GM12865 (cell line): ENCODE measurements at regions not wholly inside any gene's neighbourhood (a gene's known extent, or its start where the extent isn't known, plus 50 kb on each side); places are given as distances from the start of the nearest gene placed in this dataset.

Experiments used
- DNase-seq: peaks from one replicate; pipeline ENCODE4 v3.0.0; 2010; ENCODE audit warnings: low read depth
- H3K4me3 ChIP-seq: 2 replicates; pipeline ENCODE4 v1.5.1; 2011; ENCODE audit warnings: mild to moderate bottlenecking, low read depth, low read length, control low read depth
- CTCF ChIP-seq: IDR thresholded peaks from 2 replicates; pipeline ENCODE4 v1.5.1; 2011; ENCODE audit warnings: low read length, control low read depth, low read depth, inconsistent platforms; ENCODE audit not compliant: insufficient read depth; ENCODE audit errors: missing control alignments

GRCh38 chr9:27799326-27799725 lies 226.0 kb upstream of the C9orf72 start:
- TF ChIP-seq CTCF: no peak
- H3K4me3 ChIP-seq: no peak overlapping the region
- DNase-seq: no peak

- H3K4me3 ChIP-seq: no peak overlapping the region
- no peak for TF ChIP-seq CTCF
- DNase-seq: no peak
Measured at GRCh38 chr9:27800159-27800558, 226.9 kb upstream of the C9orf72 start.

GRCh38 chr9:27800692-27801370 lies 227.6 kb upstream of the C9orf72 start:
- no peak for DNase-seq
- no peak for TF ChIP-seq CTCF
- no peak overlapping the region for H3K4me3 ChIP-seq

GRCh38 chr9:27801545-27801944 lies 228.3 kb upstream of the C9orf72 start:
- DNase-seq: no peak
- no peak overlapping the region for H3K4me3 ChIP-seq
- TF ChIP-seq CTCF: no peak

GRCh38 chr9:27802418-27802817 lies 229.1 kb upstream of the C9orf72 start:
- no peak for TF ChIP-seq CTCF
- DNase-seq: no peak
- no peak overlapping the region for H3K4me3 ChIP-seq

GRCh38 chr9:27808864-27809263 lies 235.6 kb upstream of the C9orf72 start:
- no peak for DNase-seq
- TF ChIP-seq CTCF: no peak
- no peak overlapping the region for H3K4me3 ChIP-seq

- no peak for DNase-seq
- H3K4me3 ChIP-seq: no peak overlapping the region
- no peak for TF ChIP-seq CTCF
Measured at GRCh38 chr9:27817747-27818146, 244.5 kb upstream of the C9orf72 start.
